ENCODE measurements at regions not wholly inside any gene's neighbourhood (a gene's known extent, or its start where the extent isn't known, plus 50 kb on each side); places are given as distances from the start of the nearest gene placed in this dataset.
"Not testable (repeated sequence)": the region's sequence is repeated elsewhere in the genome, so short reads cannot be mapped to it uniquely, and the experiment has no call there.

DNA sequence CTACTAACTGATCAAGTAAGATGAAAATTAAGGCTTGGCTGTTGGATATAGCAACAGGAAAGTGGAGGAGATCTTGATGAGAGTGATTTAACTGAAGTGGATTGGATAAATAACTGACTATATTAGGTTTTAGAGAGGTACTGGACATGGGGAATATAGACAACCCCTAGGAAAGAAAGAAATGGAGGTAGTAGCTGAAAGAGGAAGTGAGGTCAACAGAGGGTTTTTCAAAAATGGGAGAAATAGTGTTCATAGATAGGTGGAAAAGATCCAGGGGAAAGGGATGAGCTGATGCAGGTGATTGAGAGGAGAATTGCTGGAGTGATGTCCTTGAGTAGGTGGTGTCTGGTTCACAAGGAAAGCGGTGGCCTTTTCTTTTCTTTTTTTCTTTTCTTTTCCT, 69.9 kb upstream of the PSME4 start:
- in situ Hi-C loops (cut with HindIII; ENCODE audit: low sequenced_read_pairs), result no loop called here
- DNase-seq (ENCODE audit: low spot score), result no peak

DNA sequence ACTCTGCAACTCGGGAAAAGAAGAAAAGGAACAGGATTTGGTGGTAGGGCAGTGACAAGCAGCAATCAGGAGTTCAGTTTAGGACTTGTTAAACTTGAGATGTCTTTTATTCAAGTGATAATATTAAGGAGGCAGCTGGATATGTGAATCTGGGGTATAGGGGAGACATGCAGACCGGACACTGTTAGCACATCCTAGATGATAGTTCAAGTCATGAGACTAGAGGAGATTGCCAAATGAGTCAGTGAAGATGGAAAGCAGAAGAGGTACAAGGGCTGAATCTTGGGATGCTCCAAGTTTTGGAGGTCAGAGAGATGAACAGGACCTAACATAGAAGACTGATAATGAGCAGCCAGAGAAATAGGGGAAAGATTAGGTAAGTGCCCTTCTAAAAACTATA, 69.5 kb upstream of the PSME4 start:
- DNase-seq (ENCODE audit: low spot score), result no peak
- in situ Hi-C loops (cut with HindIII; ENCODE audit: low sequenced_read_pairs), result no loop called here

GRCh38 chr2:54038835-54039234, 68.0 kb upstream of the PSME4 start:
- in situ Hi-C loops (cut with HindIII; ENCODE audit: low sequenced_read_pairs), result no loop called here

DNA sequence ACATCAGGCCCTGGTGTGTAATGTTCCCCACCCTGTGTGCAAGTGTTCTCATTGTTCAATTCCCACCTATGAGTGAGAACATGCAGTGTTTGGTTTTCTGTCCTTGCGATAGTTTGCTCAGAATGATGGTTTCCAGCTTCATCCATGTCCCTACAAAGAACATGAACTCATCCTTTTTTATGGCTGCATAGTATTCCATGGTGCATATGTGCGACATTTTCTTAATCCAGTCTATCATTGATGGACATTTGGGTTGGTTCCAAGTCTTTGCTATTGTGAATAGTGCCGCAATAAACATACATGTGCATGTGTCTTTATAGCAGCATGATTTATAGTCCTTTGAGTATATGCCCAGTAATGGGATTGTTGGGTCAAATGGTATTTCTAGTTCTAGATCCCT, 60.5 kb upstream of the PSME4 start:
- in situ Hi-C loops (cut with HindIII; ENCODE audit: low sequenced_read_pairs); DNase-seq (ENCODE audit: low spot score): not testable (repeated sequence)

More at GRCh38 chr2:54038835-54039234, 68.0 kb upstream of the PSME4 start:
- DNase-seq (ENCODE audit: low spot score), result no peak

DNA sequence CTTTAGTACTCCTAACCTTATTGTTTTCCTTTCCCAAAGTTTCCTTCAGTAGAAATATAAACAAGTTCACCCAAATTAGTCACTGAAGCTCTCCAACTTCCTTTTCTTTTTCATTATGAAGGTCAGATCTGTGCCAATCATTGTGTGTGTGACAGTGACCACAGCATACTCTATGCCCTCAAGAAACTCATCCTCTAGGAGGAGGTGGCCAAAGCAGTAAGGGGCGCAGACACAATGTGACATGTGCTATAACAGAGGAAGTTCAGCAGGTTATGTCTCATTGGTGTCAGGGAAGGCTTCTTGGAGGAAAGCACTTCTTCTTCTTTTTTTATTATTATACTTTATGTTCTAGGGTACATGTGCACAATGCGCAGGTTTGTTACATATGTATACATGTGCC, 60.0 kb upstream of the PSME4 start:
- in situ Hi-C loops (cut with HindIII; ENCODE audit: low sequenced_read_pairs), result no loop called here

DNA sequence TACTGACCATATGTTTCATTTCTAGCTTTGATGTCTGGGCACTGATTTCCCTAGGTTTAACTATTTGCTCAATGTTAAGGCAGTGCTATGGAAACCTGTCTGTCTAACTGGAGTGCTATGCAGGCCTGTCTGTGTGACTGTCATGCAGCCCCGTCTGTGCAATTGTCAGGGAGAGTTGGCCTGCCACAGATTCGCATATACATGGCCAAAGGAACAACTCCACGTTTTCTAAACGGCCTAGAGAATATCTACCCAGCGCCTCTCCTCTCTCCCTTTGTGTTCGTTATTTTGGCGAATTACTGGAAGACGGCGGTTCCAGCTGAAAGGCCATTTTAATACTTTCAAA, 59.6 kb upstream of the PSME4 start:
- no peak for DNase-seq (ENCODE audit: low spot score)
- in situ Hi-C loops (cut with HindIII; ENCODE audit: low sequenced_read_pairs), result no loop called here

More for the DNA sequence above, 60.0 kb upstream of the PSME4 start:
- no peak for DNase-seq (ENCODE audit: low spot score)

GRCh38 chr2:54029721-54030395, 59.1 kb upstream of the PSME4 start:
- DNase-seq (ENCODE audit: low spot score), result no peak
- in situ Hi-C loops (cut with HindIII; ENCODE audit: low sequenced_read_pairs), result no loop called here

GRCh38 chr2:54025463-54026075, 54.8 kb upstream of the PSME4 start:
- in situ Hi-C loops (cut with HindIII; ENCODE audit: low sequenced_read_pairs); DNase-seq (ENCODE audit: low spot score): not testable (repeated sequence)

DNA sequence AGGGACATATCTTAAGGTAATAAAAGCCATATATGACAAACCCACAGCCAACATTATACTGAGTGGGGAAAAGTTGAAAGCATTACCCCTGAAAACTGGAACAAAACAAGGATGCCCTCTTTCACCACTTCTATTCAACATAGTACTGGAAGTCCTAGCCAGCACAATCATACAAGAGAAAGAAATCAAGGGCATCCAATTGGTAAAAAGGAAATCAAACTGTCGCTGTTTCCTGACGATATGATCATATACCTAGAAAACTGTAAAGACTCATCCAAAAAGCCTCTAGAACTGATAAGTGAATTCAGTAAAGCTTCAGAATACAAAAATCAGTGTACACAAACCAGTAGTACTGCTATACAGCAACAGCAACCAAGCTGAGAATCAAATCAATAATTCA, 53.8 kb upstream of the PSME4 start:
- DNase-seq (ENCODE audit: low spot score), result no peak
- in situ Hi-C loops (cut with HindIII; ENCODE audit: low sequenced_read_pairs), result no loop called here

DNA sequence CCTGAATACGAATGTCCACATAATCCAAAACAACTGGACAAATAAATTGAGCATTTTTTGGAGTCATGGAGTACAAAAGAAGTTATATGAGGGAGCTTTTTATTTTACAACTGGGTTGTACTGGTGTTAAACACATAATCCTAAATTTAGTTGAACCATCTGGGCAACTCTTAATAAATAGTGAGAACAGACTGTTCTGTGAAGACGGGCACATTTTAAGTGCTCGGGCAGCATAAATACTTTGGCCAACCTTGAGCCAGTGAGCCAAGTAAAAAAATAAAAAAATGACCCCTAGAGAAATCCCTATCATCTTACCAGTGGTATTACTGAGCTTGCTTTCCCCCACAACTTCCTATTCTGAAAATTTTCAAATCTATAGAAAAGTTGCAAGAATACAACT, 50.9 kb upstream of the PSME4 start:
- no peak for DNase-seq (ENCODE audit: low spot score)
- in situ Hi-C loops (cut with HindIII; ENCODE audit: low sequenced_read_pairs), result no loop called here

- in situ Hi-C loops (cut with HindIII; ENCODE audit: low sequenced_read_pairs), result no loop called here
- DNase-seq (ENCODE audit: low spot score), result no peak
Measured at GRCh38 chr2:54020793-54021414, 50.1 kb upstream of the PSME4 start.
